ENCODE measurements at regions not wholly inside any gene's neighbourhood (a gene's known extent, or its start where the extent isn't known, plus 50 kb on each side); places are given as distances from the start of the nearest gene placed in this dataset.
"Not testable (repeated sequence)": the region's sequence is repeated elsewhere in the genome, so short reads cannot be mapped to it uniquely, and the experiment has no call there.

GRCh38 chr10:109259293-109259692, 664.0 kb downstream of the XPNPEP1 start:
- DNase-seq: no peak

GRCh38 chr10:109253306-109253705, 670.0 kb downstream of the XPNPEP1 start:
- DNase-seq: no peak

GRCh38 chr10:109250152-109250551, 673.2 kb downstream of the XPNPEP1 start:
- no peak for DNase-seq

- no peak for DNase-seq
Observed at GRCh38 chr10:109247814-109248213, 675.5 kb downstream of the XPNPEP1 start.

GRCh38 chr10:109245821-109246220, 677.5 kb downstream of the XPNPEP1 start:
- no peak for DNase-seq

GRCh38 chr10:109239371-109239770, 683.9 kb downstream of the XPNPEP1 start:
- DNase-seq: no peak

- DNase-seq: no peak
Observed at GRCh38 chr10:109237682-109238081, 685.6 kb downstream of the XPNPEP1 start.

GRCh38 chr10:109237050-109237449, 686.3 kb downstream of the XPNPEP1 start:
- no peak for DNase-seq

DNA sequence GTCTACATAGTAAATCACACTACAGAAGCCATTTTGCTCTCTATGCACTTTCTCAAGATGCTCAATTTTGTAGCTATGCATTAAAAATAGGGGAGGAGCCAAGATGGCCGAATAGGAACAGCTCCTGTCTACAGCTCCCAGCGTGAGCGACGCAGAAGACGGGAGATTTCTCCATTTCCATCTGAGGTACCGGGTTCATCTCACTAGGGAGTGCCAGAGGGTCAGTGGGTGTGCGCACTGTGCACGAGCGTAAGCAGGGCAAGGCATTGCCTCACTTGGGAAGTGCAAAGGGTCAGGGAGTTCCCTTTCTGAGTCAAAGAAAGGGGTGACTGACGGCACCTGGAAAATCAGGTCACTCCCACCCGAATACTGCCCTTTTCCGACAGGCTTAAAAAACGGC, 699.8 kb downstream of the XPNPEP1 start:
- DNase-seq: not testable (repeated sequence)

DNA sequence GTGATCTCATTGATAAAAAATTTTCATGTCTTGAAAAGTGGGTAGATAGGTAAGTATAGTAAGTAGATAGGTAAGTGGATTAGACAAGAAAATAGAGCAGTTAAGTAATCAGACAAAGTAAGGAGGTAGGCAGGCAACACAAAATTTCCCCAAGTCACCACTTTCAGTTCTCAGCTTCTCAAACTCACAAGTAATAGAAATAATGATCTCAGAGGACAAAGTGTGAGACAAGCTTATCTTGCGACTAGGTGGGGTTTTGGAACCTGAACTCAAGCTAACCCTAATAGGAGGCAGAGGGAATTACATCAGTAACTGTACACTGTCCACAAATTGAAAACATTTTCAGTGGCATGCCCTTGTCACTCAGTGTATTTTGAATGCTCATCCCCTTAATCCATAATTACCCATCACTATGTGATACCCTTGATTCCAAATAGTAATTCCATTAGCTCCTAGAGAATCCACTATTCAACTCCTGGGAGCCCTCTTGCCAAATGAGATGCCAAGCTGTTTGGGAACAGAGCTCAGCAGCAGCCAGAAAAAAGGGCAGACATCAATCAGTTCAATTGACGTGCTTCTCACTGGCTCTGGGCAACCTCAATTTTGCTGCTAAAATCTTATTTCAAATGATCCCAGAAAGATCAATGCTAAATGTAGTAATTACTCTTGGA, 703.2 kb downstream of the XPNPEP1 start:
- DNase-seq: no peak

- DNase-seq: no peak
Observed at GRCh38 chr10:109218207-109218606, 705.1 kb downstream of the XPNPEP1 start.

- DNase-seq: no peak
Observed at GRCh38 chr10:109215291-109216075, 707.8 kb downstream of the XPNPEP1 start.

- not testable (repeated sequence) for DNase-seq
Observed at GRCh38 chr10:109214891-109215290, 708.4 kb downstream of the XPNPEP1 start.

- no peak for DNase-seq
Observed at GRCh38 chr10:109207361-109207760, 716.0 kb downstream of the XPNPEP1 start.

GRCh38 chr10:109205929-109206585, 717.3 kb downstream of the XPNPEP1 start:
- DNase-seq: no peak

DNA sequence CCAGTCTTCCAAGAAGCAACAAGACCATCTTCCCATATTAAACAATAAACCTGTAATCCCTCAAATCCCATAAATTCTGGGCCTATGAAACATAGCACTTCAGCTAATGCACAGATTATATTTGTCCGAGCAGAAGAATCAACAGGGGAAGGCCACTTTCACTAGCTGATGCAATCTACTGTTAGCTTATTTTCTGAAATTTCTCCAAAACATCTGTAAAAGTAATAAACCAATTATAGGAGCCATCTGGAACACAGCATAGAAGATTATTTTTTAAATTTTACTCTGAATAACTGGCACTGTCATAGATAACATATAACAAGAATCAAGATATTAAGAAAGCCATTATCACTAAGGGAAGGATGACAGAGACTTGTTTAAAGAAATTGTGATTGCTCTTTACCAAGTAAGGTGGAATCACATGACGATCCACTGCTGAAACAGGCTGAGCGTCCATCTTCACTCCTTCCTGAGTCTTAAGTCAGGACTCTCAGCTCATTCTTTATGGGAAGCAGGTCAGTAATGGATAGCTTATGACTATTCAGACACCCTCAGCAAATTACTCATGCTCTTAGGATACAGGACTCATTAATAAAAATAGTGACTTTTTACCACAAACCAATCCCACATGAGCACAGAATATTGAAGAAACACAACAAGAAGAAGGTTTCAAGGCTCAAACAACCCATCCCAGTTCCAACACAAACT, 719.5 kb downstream of the XPNPEP1 start:
- DNase-seq: no peak

- DNase-seq: no peak
Observed at GRCh38 chr10:109202111-109202510, 721.2 kb downstream of the XPNPEP1 start.

- DNase-seq: no peak
Observed at GRCh38 chr10:109200646-109201045, 722.7 kb downstream of the XPNPEP1 start.

GRCh38 chr10:109191823-109192222, 731.5 kb downstream of the XPNPEP1 start:
- DNase-seq: no peak

DNA sequence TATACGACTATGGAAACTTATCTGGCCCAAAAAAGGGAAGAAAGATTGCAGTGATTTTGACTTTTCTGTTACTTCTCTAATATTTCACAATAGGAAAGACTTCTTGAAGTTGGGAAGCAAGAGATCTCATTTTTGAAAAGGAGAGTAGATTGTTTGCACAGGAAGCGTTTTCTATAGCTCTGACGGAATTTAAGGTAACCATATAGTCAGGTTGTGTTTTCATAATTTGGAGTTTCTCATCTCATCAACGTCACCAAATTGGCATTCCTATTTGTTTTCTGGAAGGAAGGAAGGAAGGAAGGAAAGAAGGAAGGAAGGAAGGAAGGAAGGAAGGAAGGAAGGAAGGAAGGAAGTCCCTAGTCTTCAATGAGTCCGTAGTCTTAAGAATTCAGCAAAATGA, 732.0 kb downstream of the XPNPEP1 start:
- no peak for DNase-seq

DNA sequence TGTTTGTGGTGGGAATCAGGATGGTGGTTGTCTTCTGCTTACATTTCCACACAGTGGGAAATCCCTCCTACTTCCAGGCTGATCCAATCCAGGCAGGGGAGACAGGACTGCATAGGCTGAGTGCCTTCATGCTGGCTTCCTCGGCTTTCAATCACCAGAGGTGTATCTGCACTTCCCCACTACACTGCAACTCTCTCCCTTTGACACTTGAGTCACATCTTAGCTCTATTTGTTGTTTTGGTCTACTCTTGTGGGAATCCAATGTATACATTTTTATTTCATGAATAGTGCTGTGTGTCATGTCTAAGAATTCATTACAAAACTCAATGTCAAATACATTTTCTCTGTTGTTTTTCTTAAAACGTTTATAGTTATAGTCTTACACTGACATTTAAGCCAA, 735.6 kb downstream of the XPNPEP1 start:
- DNase-seq: no peak

DNA sequence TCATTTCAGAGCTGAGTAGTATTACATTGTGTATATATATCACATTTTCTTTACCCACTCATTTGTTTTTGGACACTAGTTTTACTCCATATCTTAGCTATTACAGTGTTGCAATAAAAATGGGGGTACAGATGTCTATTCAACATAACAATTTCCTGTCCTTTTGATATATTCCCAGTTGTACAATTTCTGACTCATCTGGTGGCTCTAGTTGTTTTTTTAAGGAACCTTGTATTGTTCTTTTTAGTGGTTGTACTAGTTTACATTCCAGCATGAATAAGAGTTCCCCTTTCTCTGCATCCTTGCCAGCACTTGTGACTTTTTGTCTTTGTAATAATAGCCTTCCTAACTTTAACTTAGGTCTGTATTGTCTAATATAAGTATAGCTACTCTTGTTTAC, 739.9 kb downstream of the XPNPEP1 start:
- DNase-seq: no peak

DNA sequence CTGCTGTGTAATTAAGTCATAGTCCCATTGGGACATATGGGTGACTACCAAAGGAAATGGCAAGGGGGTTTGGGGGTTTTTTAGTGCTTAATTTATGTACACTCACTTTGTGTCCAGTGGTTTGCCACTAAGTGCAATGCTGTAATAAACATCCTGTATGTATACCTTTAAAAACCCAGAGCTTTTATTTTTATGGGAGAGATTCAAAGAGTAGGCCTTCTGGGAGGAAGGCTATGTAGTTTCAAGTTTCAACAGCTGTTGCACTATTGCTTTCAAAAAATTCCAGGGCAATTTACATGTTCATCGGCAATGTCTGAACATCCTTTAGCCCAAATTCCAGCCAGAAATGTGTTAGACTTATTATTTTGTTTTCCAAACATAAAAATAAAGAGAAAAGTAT, 744.7 kb downstream of the XPNPEP1 start:
- no peak for DNase-seq

Measured in inflammatory macrophage treated with lipopolysaccharide for 4 hours (primary cell).